Smooth muscle cell (in vitro differentiated cells): ENCODE measurements at regions not wholly inside any gene's neighbourhood (a gene's known extent, or its start where the extent isn't known, plus 50 kb on each side); places are given as distances from the start of the nearest gene placed in this dataset.

Experiments
- DNase-seq: peaks from one replicate; lab custom pipeline; 2025; ENCODE audit not compliant: unreplicated experiment; lab: John Stamatoyannopoulos, UW
- H2AFZ ChIP-seq: fragments of 200-600 bp; sonication (generic); 2 replicates; pipeline ENCODE4 v1.6.0; 2016; ENCODE audit warnings: antibody characterized with exemption, low read depth, mild to moderate bottlenecking
- H3F3A ChIP-seq: fragments of 200-600 bp; sonication (generic); 2 replicates; pipeline ENCODE4 v1.6.0; 2017; ENCODE audit warnings: antibody characterized with exemption, low read depth
- H3K27ac ChIP-seq: fragments of 200-600 bp; sonication (generic); 2 replicates; pipeline ENCODE4 v1.5.1; 2016; ENCODE audit warnings: low read depth, mild to moderate bottlenecking
- H3K27me3 ChIP-seq: fragments of 200-600 bp; sonication (generic); 2 replicates; pipeline ENCODE4 v1.6.1; 2016; ENCODE audit warnings: low read depth, mild to moderate bottlenecking
- H3K36me3 ChIP-seq: fragments of 200-600 bp; sonication (generic); 2 replicates; pipeline ENCODE4 v1.5.1; 2016; ENCODE audit warnings: low read depth
- H3K4me1 ChIP-seq: fragments of 200-600 bp; sonication (generic); 2 replicates; pipeline ENCODE4 v1.5.1; 2016; ENCODE audit warnings: low read depth
- H3K4me2 ChIP-seq: fragments of 200-600 bp; sonication (generic); 2 replicates; pipeline ENCODE4 v1.6.0; 2016; ENCODE audit warnings: mild to moderate bottlenecking
- H3K4me3 ChIP-seq: fragments of 200-600 bp; sonication (generic); 2 replicates; pipeline ENCODE4 v1.5.1; 2016; ENCODE audit warnings: mild to moderate bottlenecking
- H3K79me2 ChIP-seq: fragments of 200-600 bp; sonication (generic); 2 replicates; pipeline ENCODE4 v1.6.0; 2016; ENCODE audit warnings: low read depth, mild to moderate bottlenecking
- H3K9ac ChIP-seq: fragments of 200-600 bp; sonication (generic); 2 replicates; pipeline ENCODE4 v1.6.0; 2016; ENCODE audit warnings: low read depth
- H3K9me3 ChIP-seq: fragments of 200-600 bp; sonication (generic); replicated peaks from 2 replicates; pipeline ENCODE4 v1.5.1; 2016; ENCODE audit warnings: low read depth
- H4K20me1 ChIP-seq: fragments of 200-600 bp; sonication (generic); 2 replicates; pipeline ENCODE4 v1.6.0; 2016; ENCODE audit warnings: low read depth
- CTCF ChIP-seq: fragments of 200-600 bp; sonication (generic); IDR thresholded peaks from 2 replicates; pipeline ENCODE4 v1.5.1; 2017; ENCODE audit warnings: borderline replicate concordance, mild to moderate bottlenecking, antibody characterized with exemption; ENCODE audit not compliant: insufficient read depth, poor library complexity, severe bottlenecking
- WGBS: methylation state at CpG from one replicate; pipeline ENCODE4 v1.1.7; 2016; ENCODE audit warnings: low lambda C conversion rate; 5-methylcytosine and 5-hydroxymethylcytosine counted together

- no peak for TF ChIP-seq CTCF
Measured at GRCh38 chr21:25420831-25421230, 186.4 kb downstream of the MRPL39 start.

DNA sequence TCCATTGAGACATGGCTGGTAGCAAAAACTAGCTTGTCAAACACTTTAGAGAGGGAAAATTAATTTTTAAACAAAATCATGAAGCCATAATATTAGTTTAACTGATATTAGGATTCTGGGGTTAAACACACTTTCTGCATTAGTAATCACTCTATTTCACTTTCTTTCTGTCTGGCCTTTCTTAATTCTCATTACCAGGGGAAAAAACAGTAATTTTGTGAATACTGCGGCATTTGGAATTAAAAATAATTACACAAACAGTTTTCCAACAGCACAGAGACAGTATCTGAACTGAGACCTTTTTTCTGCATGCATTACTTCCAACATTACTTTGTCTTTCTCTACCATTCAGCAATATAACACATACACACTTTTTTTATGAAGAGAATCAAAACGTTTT, 190.6 kb downstream of the MRPL39 start:
- no peaks in the 10 kb centered on the region for H3K36me3 ChIP-seq
- no peak for DNase-seq
- 77% methylated on average over 2 of the region's 2 CpGs for WGBS
- H3K4me2 ChIP-seq = no peak overlapping the region
- H3K4me1 ChIP-seq = no peaks in the 10 kb centered on the region
- H3F3A ChIP-seq = no peaks in the 10 kb centered on the region
- TF ChIP-seq CTCF = no peak
- H3K79me2 ChIP-seq = no peaks in the 10 kb centered on the region
- H3K9me3 ChIP-seq = no peaks in the 10 kb centered on the region
- no peaks in the 10 kb centered on the region for H3K27me3 ChIP-seq
- H3K9ac ChIP-seq = no peak overlapping the region
- H4K20me1 ChIP-seq = no peaks in the 10 kb centered on the region
- no peak overlapping the region for H2AFZ ChIP-seq
- H3K27ac ChIP-seq = no peak overlapping the region
- no peak overlapping the region for H3K4me3 ChIP-seq

More at GRCh38 chr21:25420831-25421230, 186.4 kb downstream of the MRPL39 start:
- no peaks in the 10 kb centered on the region for H3K9me3 ChIP-seq
- no peaks in the 10 kb centered on the region for H3K36me3 ChIP-seq
- DNase-seq = no peak
- WGBS = 94% methylated on average over 4 of the region's 4 CpGs
- H2AFZ ChIP-seq = no peak overlapping the region
- H3K27me3 ChIP-seq = peaks cover 25% of the 10 kb centered on the region
- H3K9ac ChIP-seq = no peak overlapping the region
- no peak overlapping the region for H3K4me2 ChIP-seq
- H3K4me3 ChIP-seq = no peak overlapping the region
- H3K4me1 ChIP-seq = no peaks in the 10 kb centered on the region
- H3K79me2 ChIP-seq = no peaks in the 10 kb centered on the region
- no peak overlapping the region for H3K27ac ChIP-seq
- H3F3A ChIP-seq = no peaks in the 10 kb centered on the region
- H4K20me1 ChIP-seq = no peaks in the 10 kb centered on the region

DNA sequence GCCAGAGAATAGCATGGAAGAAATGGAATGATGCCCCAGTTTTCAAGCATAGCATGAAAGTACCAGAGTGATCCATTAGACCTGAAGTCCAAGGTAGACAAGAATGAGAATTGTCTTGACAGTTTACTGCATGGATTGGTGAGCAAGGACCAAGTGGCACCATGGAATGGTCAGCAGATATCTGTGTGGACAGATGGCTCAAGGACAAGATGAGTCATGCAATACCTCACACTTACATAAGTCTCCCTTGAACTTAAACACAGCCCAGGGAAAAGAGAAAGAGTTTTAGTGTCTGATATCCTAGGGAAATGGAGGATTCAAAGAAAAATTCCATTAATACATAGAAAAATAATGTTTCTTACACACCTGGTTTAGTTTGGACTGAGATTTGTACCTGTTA, 195.2 kb downstream of the MRPL39 start:
- no peak for TF ChIP-seq CTCF
- DNase-seq = no peak
- no peaks in the 10 kb centered on the region for H3F3A ChIP-seq

GRCh38 chr21:25409978-25410377, 197.3 kb downstream of the MRPL39 start:
- no peaks in the 10 kb centered on the region for H3K36me3 ChIP-seq
- H3K9me3 ChIP-seq = no peaks in the 10 kb centered on the region
- no peak overlapping the region for H3K27ac ChIP-seq

More for the DNA sequence above, 195.2 kb downstream of the MRPL39 start:
- no peak overlapping the region for H3K27ac ChIP-seq
- H3K9me3 ChIP-seq = no peaks in the 10 kb centered on the region
- no peaks in the 10 kb centered on the region for H3K4me1 ChIP-seq
- H3K9ac ChIP-seq = no peak overlapping the region
- H2AFZ ChIP-seq = no peak overlapping the region
- no peaks in the 10 kb centered on the region for H3K36me3 ChIP-seq
- H3K79me2 ChIP-seq = no peaks in the 10 kb centered on the region
- H3K27me3 ChIP-seq = no peaks in the 10 kb centered on the region
- no peaks in the 10 kb centered on the region for H4K20me1 ChIP-seq
- H3K4me3 ChIP-seq = no peak overlapping the region
- H3K4me2 ChIP-seq = no peak overlapping the region

More at GRCh38 chr21:25409978-25410377, 197.3 kb downstream of the MRPL39 start:
- no peak overlapping the region for H2AFZ ChIP-seq
- TF ChIP-seq CTCF = no peak
- no peak overlapping the region for H3K4me2 ChIP-seq
- no peak overlapping the region for H3K9ac ChIP-seq
- H3K4me1 ChIP-seq = no peaks in the 10 kb centered on the region
- H3K27me3 ChIP-seq = no peaks in the 10 kb centered on the region
- H3K4me3 ChIP-seq = no peak overlapping the region
- H4K20me1 ChIP-seq = no peaks in the 10 kb centered on the region
- DNase-seq = no peak
- H3K79me2 ChIP-seq = no peaks in the 10 kb centered on the region
- H3F3A ChIP-seq = no peaks in the 10 kb centered on the region
